ENCODE measurements at regions not wholly inside any gene's neighbourhood (a gene's known extent, or its start where the extent isn't known, plus 50 kb on each side); places are given as distances from the start of the nearest gene placed in this dataset.

DNA sequence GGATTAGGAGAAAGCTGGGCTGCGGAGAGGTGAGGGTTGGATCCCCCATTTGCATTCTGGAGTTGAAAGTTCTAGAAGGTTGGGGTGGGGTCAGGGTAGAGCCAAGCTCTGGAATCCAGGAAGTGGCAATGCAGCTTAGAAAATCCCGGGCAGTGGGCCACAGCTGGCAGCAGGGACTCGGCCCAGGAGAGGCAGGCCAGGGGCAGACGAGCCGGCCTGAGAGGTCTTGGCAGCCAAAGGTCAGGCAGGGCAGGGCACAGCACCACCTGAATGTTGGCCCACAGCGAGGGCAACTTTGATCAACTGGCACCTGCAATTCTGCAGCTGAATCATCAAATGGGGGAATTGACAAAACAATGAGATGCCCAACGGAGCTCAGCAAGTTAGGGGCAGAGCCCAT is 139.2 kb downstream of the INHBB start:
- Histone ChIP-seq H3K27ac (no peak overlapping the region), H3K36me3 (no peaks in the 10 kb centered on the region), H3K4me3 (no peak overlapping the region), H3K27me3 (no peaks in the 10 kb centered on the region), H3K9me3 (no peaks in the 10 kb centered on the region), H3K4me1 (no peaks in the 10 kb centered on the region)
- 74 to 80% methylated on average over 7 of the region's 7 CpGs for WGBS, 2 donors
- TF ChIP-seq, protein P1, sequence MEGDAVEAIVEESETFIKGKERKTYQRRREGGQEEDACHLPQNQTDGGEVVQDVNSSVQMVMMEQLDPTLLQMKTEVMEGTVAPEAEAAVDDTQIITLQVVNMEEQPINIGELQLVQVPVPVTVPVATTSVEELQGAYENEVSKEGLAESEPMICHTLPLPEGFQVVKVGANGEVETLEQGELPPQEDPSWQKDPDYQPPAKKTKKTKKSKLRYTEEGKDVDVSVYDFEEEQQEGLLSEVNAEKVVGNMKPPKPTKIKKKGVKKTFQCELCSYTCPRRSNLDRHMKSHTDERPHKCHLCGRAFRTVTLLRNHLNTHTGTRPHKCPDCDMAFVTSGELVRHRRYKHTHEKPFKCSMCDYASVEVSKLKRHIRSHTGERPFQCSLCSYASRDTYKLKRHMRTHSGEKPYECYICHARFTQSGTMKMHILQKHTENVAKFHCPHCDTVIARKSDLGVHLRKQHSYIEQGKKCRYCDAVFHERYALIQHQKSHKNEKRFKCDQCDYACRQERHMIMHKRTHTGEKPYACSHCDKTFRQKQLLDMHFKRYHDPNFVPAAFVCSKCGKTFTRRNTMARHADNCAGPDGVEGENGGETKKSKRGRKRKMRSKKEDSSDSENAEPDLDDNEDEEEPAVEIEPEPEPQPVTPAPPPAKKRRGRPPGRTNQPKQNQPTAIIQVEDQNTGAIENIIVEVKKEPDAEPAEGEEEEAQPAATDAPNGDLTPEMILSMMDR (IDR thresholded peaks at IDR 0.05), result no peak
- DNase-seq (ENCODE audit: low spot score in 2 of 2), result no peak

DNA sequence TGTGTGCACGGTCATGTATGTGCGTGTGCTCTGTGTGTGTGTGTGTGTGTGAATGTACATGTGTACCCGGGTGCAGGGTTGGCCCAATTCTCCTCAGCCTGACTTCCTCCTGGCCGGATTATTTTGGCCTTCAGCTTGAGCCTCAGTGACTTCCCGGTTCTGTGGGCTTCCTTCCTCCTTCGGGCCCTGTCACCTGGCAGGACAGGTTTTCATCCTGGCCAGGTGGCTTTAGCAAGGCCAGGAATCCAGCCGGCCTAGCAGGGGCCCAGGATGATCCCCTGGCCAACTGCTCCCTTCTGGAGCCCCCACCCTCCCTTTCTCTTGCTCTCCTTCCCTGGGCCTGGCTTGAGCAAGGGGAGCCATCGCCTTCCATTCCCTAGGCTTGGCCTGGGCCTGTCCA is 140.5 kb downstream of the INHBB start:
- H3K4me3 ChIP-seq, result no peak overlapping the region
- WGBS, 2 donors, result 64 to 68% methylated on average over 8 of the region's 8 CpGs
- H3K27ac ChIP-seq, result no peak overlapping the region
- H3K27me3 ChIP-seq, result no peaks in the 10 kb centered on the region
- H3K9me3 ChIP-seq, result no peaks in the 10 kb centered on the region
- no peaks in the 10 kb centered on the region for H3K4me1 ChIP-seq
- H3K36me3 ChIP-seq, result no peaks in the 10 kb centered on the region
- no peak for DNase-seq (ENCODE audit: low spot score in 2 of 2)
- TF ChIP-seq POLR2A (IDR thresholded peaks at IDR 0.05) (no peak), EP300 (IDR thresholded peaks at IDR 0.05) (no peak)
- TF ChIP-seq, protein P1 (IDR thresholded peaks at IDR 0.05), result no peak

DNA sequence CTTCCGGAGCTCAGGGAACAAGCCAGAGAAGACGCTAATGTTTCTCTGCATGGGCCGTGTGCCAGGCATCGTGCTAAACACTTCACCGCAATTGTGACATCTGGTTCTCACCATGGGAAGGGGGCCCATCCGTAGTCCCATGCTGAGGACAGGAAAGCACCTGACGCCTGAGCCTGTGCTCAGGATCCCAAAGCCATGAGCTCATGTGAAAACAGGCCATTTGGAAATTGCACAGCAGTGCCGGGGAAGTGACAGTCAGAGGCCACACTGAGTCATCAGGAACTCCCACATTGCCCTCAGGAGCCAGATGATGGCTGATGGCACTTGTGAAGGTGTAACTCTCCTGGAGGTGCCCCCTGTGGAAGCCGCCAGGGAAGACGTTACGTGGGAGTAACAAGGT is 141.0 kb downstream of the INHBB start:
- TF ChIP-seq POLR2A (IDR thresholded peaks at IDR 0.05) (no peak), EP300 (IDR thresholded peaks at IDR 0.05) (no peak)
- TF ChIP-seq, protein P1 (IDR thresholded peaks at IDR 0.05), result no peak
- Histone ChIP-seq H3K27ac (no peak overlapping the region), H3K4me1 (no peaks in the 10 kb centered on the region), H3K36me3 (no peaks in the 10 kb centered on the region), H3K27me3 (no peaks in the 10 kb centered on the region), H3K4me3 (no peak overlapping the region), H3K9me3 (no peaks in the 10 kb centered on the region)
- no peak for DNase-seq (ENCODE audit: low spot score in 2 of 2)
- WGBS, 2 donors, result 78 to 87% methylated on average over 11 of the region's 11 CpGs

DNA sequence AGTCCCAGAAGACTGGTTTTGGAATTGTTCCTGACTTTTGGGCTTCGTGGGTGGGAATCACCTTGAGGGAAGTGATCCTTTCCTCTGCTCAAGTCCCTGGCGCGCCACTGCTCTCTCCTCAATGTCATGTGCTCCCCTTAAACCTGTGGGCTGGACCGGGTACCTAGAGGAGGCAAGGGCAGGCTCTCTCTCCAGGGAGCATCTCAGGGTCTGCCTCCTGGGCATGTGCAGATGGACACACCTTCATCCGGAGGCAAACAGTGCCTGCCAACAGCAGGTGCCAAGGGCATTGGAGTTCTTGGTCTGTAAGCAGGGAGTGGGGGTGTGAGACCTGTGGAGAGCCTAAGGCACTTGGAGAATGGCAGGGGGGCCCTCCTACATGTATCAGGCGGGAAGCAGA is 142.6 kb downstream of the INHBB start:
- H3K4me1 ChIP-seq, result no peaks in the 10 kb centered on the region
- H3K27ac ChIP-seq, result no peak overlapping the region
- no peak for DNase-seq (ENCODE audit: low spot score in 2 of 2)
- 75 to 76% methylated on average over 6 of the region's 6 CpGs for WGBS, 2 donors
- TF ChIP-seq POLR2A (IDR thresholded peaks at IDR 0.05), result no peak
- TF ChIP-seq EP300 (IDR thresholded peaks at IDR 0.05), result no peak
- TF ChIP-seq, protein P1 (IDR thresholded peaks at IDR 0.05), result no peak
- no peaks in the 10 kb centered on the region for H3K27me3 ChIP-seq
- H3K9me3 ChIP-seq, result no peaks in the 10 kb centered on the region
- no peaks in the 10 kb centered on the region for H3K36me3 ChIP-seq
- H3K4me3 ChIP-seq, result no peak overlapping the region

DNA sequence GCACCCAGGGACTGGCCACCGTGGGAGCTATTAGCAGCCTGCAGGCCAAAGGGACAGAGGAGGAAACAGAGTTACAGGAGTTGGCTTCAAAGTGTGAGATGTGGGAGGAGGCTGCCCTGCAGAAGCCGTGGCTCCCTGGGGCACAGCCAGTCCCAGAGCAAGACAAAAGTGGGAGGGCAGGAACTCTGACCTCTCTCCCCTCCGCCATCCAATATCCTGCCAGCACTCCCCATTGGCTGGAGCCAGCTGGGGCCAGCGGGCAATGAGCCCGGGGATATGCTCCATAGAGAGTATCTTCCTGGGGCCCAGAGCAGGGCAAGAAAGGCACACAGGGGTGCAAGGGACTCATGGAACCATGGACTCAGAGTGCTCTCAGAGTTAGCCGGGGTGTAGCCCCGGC is 143.1 kb downstream of the INHBB start:
- no peak for DNase-seq (ENCODE audit: low spot score in 2 of 2)
- Histone ChIP-seq H3K36me3 (no peaks in the 10 kb centered on the region), H3K27me3 (no peaks in the 10 kb centered on the region), H3K9me3 (no peaks in the 10 kb centered on the region), H3K4me1 (no peaks in the 10 kb centered on the region), H3K27ac (no peak overlapping the region), H3K4me3 (no peak overlapping the region)
- TF ChIP-seq EP300 (IDR thresholded peaks at IDR 0.05) (no peak), POLR2A (IDR thresholded peaks at IDR 0.05) (no peak)
- TF ChIP-seq, protein P1 (IDR thresholded peaks at IDR 0.05), result no peak
- 44 to 53% methylated on average over 5 to 7 of the region's 7 CpGs for WGBS, 2 donors
